ENCODE measurements at regions not wholly inside any gene's neighbourhood (a gene's known extent, or its start where the extent isn't known, plus 50 kb on each side); places are given as distances from the start of the nearest gene placed in this dataset.

GRCh38 chrY:12651095-12651494 is 49.9 kb upstream of the USP9Y start:
- no peak overlapping the region for H3K27ac Mint-ChIP-seq
- Histone ChIP-seq H3K36me3 (ENCODE audit: insufficient read depth, low read length) (no peaks in the 10 kb centered on the region), H3K9me3 (ENCODE audit: control insufficient read depth in 1 of 2, insufficient read depth in 1 of 2, low read length in 2 of 2) (no peaks in the 10 kb centered on the region), H3K4me1 (ENCODE audit: insufficient read depth, low read length) (no peaks in the 10 kb centered on the region), H3K27me3 (ENCODE audit: control insufficient read depth in 1 of 2, insufficient read depth in 2 of 2, low read length in 2 of 2) (no peaks in the 10 kb centered on the region), H3K27ac (ENCODE audit: low read depth in 1 of 2, low read length in 2 of 2) (no peak overlapping the region), H3K4me3 (ENCODE audit: low read length) (no peak overlapping the region)
- H3K4me3 Mint-ChIP-seq, result no peak overlapping the region
- DNase-seq (no peak), ATAC-seq (ENCODE audit: poor library complexity) (no peak)
- no peaks in the 10 kb centered on the region for H3K27me3 Mint-ChIP-seq
- CTCF ChIA-PET, result no interaction called here
- POLR2A ChIA-PET, result no interaction called here
- intact Hi-C loops (cut with DNase I, micrococcal nuclease), result no loop called here
- no peak for TF ChIP-seq CTCF (IDR thresholded peaks at IDR 0.05)
- no peaks in the 10 kb centered on the region for H3K36me3 Mint-ChIP-seq (ENCODE audit: low read depth)
- no peaks in the 10 kb centered on the region for H3K9me3 Mint-ChIP-seq
- no peaks in the 10 kb centered on the region for H3K4me1 Mint-ChIP-seq (ENCODE audit: low read depth)
